ENCODE measurements at regions not wholly inside any gene's neighbourhood (a gene's known extent, or its start where the extent isn't known, plus 50 kb on each side); places are given as distances from the start of the nearest gene placed in this dataset.

GRCh38 chr20:56928007-56928406 is 298.9 kb downstream of the TFAP2C start:
- Mint-ChIP-seq H3K27me3 (ENCODE audit: unreplicated experiment) (peaks cover 65% of the 10 kb centered on the region), H3K4me3 (ENCODE audit: low read depth, unreplicated experiment) (no peak overlapping the region), H3K4me1 (ENCODE audit: low read depth, unreplicated experiment) (no peaks in the 10 kb centered on the region), H3K27ac (ENCODE audit: unreplicated experiment) (no peak overlapping the region), H3K9me3 (ENCODE audit: low read depth, unreplicated experiment) (no peaks in the 10 kb centered on the region), H3K36me3 (ENCODE audit: insufficient read depth, unreplicated experiment) (no peaks in the 10 kb centered on the region)
- intact Hi-C loops (cut with micrococcal nuclease; ENCODE audit: unreplicated experiment) = no loop called here
- CTCF ChIA-PET = no interaction called here
- no TSS peak for BruUV-seq (replicated peaks)
- DNase-seq = no peak
- TF ChIP-seq CTCF (IDR thresholded peaks at IDR 0.05; ENCODE audit: unreplicated experiment) = no peak

- no peaks in the 10 kb centered on the region for H3K4me1 Mint-ChIP-seq (ENCODE audit: low read depth, unreplicated experiment)
- no peak for TF ChIP-seq CTCF (IDR thresholded peaks at IDR 0.05; ENCODE audit: unreplicated experiment)
- intact Hi-C loops (cut with micrococcal nuclease; ENCODE audit: unreplicated experiment) = no loop called here
Observed at GRCh38 chr20:56929606-56930005, 300.5 kb downstream of the TFAP2C start.

GRCh38 chr20:56930876-56931275 is 301.8 kb downstream of the TFAP2C start:
- no peak for DNase-seq
- TF ChIP-seq CTCF (IDR thresholded peaks at IDR 0.05; ENCODE audit: unreplicated experiment) = no peak
- Mint-ChIP-seq H3K36me3 (ENCODE audit: insufficient read depth, unreplicated experiment) (no peaks in the 10 kb centered on the region), H3K4me3 (ENCODE audit: low read depth, unreplicated experiment) (no peak overlapping the region), H3K27me3 (ENCODE audit: unreplicated experiment) (peaks cover 54% of the 10 kb centered on the region), H3K27ac (ENCODE audit: unreplicated experiment) (no peak overlapping the region), H3K9me3 (ENCODE audit: low read depth, unreplicated experiment) (no peaks in the 10 kb centered on the region), H3K4me1 (ENCODE audit: low read depth, unreplicated experiment) (no peaks in the 10 kb centered on the region)
- intact Hi-C loops (cut with micrococcal nuclease; ENCODE audit: unreplicated experiment) = no loop called here
- no TSS peak for BruUV-seq (replicated peaks)
- CTCF ChIA-PET = no interaction called here

More at GRCh38 chr20:56929606-56930005, 300.5 kb downstream of the TFAP2C start:
- no TSS peak for BruUV-seq (replicated peaks)
- Mint-ChIP-seq H3K27ac (ENCODE audit: unreplicated experiment) (no peak overlapping the region), H3K27me3 (ENCODE audit: unreplicated experiment) (peaks cover 55% of the 10 kb centered on the region), H3K36me3 (ENCODE audit: insufficient read depth, unreplicated experiment) (no peaks in the 10 kb centered on the region), H3K4me3 (ENCODE audit: low read depth, unreplicated experiment) (no peak overlapping the region), H3K9me3 (ENCODE audit: low read depth, unreplicated experiment) (no peaks in the 10 kb centered on the region)
- CTCF ChIA-PET = no interaction called here
- DNase-seq = no peak

GRCh38 chr20:56932575-56933330 is 303.6 kb downstream of the TFAP2C start:
- no peak for TF ChIP-seq CTCF (IDR thresholded peaks at IDR 0.05; ENCODE audit: unreplicated experiment)
- no TSS peak for BruUV-seq (replicated peaks)

More at GRCh38 chr20:56932575-56933330, 303.6 kb downstream of the TFAP2C start:
- no peak for DNase-seq
- Mint-ChIP-seq H3K36me3 (ENCODE audit: insufficient read depth, unreplicated experiment) (no peaks in the 10 kb centered on the region), H3K4me1 (ENCODE audit: low read depth, unreplicated experiment) (no peaks in the 10 kb centered on the region), H3K27ac (ENCODE audit: unreplicated experiment) (no peak overlapping the region), H3K9me3 (ENCODE audit: low read depth, unreplicated experiment) (no peaks in the 10 kb centered on the region), H3K4me3 (ENCODE audit: low read depth, unreplicated experiment) (no peak overlapping the region), H3K27me3 (ENCODE audit: unreplicated experiment) (peaks cover 36% of the 10 kb centered on the region)
- CTCF ChIA-PET = no interaction called here
- intact Hi-C loops (cut with micrococcal nuclease; ENCODE audit: unreplicated experiment) = no loop called here
